Adrenal gland (tissue), 5 donors: ENCODE measurements at regions not wholly inside any gene's neighbourhood (a gene's known extent, or its start where the extent isn't known, plus 50 kb on each side); places are given as distances from the start of the nearest gene placed in this dataset.

ENCODE experiments used
- CTCF ChIP-seq, 6 experiments: fragments of 450-650 bp in 4 of 6; fragments of 200-600 bp in 2 of 6; sonication (generic) in 1 of 6; IDR thresholded peaks; 1 replicate in 5 of 6; 2 replicates in 1 of 6; pipeline versions ENCODE4 v1.5.1 to v1.8.0; 2016 to 2021; ENCODE audit warnings: antibody characterized with exemption in 6 of 6, mild to moderate bottlenecking in 2 of 6, moderate library complexity in 1 of 6
- POLR2A ChIP-seq, 2 donors: fragments of 450-650 bp; IDR thresholded peaks; one replicate each; pipeline ENCODE4 v1.6.1; 2017; ENCODE audit warnings: antibody characterized with exemption in 2 of 2, mild to moderate bottlenecking in 2 of 2, moderate library complexity in 1 of 2
- donor health status: DM: no; HTN: no; CAD: no.

- TF ChIP-seq POLR2A (IDR thresholded peaks at IDR 0.05) = no peak
- no peak for TF ChIP-seq CTCF (IDR thresholded peaks at IDR 0.05)
Measured at GRCh38 chr3:34686541-34686940, 888.1 kb downstream of the PDCD6IP start.
